ENCODE measurements at regions not wholly inside any gene's neighbourhood (a gene's known extent, or its start where the extent isn't known, plus 50 kb on each side); places are given as distances from the start of the nearest gene placed in this dataset.

GRCh38 chr18:77804382-77804781 lies 554.7 kb downstream of the GALR1 start:
- TF ChIP-seq GATA1 (IDR thresholded peaks at IDR 0.05; ENCODE audit: low read depth, low read length), result no peak
- no peak for TF ChIP-seq POLR2A (IDR thresholded peaks at IDR 0.05; ENCODE audit: low read length)
- DNase-seq, result no peak

- TF ChIP-seq GATA1 (IDR thresholded peaks at IDR 0.05; ENCODE audit: low read depth, low read length) (no peak), POLR2A (IDR thresholded peaks at IDR 0.05; ENCODE audit: low read length) (no peak)
- DNase-seq, result no peak
Observed at GRCh38 chr18:77807650-77808049, 558.0 kb downstream of the GALR1 start.

- DNase-seq, result no peak
- no peak for TF ChIP-seq POLR2A (IDR thresholded peaks at IDR 0.05; ENCODE audit: low read length)
- TF ChIP-seq GATA1 (IDR thresholded peaks at IDR 0.05; ENCODE audit: low read depth, low read length), result no peak
Observed at GRCh38 chr18:77811503-77811902, 561.9 kb downstream of the GALR1 start.

- no peak for DNase-seq
- no peak for TF ChIP-seq POLR2A (IDR thresholded peaks at IDR 0.05; ENCODE audit: low read length)
- TF ChIP-seq GATA1 (IDR thresholded peaks at IDR 0.05; ENCODE audit: low read depth, low read length), result no peak
Observed at GRCh38 chr18:77815666-77816338, 566.2 kb downstream of the GALR1 start.

- no peak for DNase-seq
- TF ChIP-seq GATA1 (IDR thresholded peaks at IDR 0.05; ENCODE audit: low read depth, low read length) (no peak), POLR2A (IDR thresholded peaks at IDR 0.05; ENCODE audit: low read length) (no peak)
Observed at GRCh38 chr18:77818328-77818727, 568.7 kb downstream of the GALR1 start.

GRCh38 chr18:77820472-77820871 lies 570.8 kb downstream of the GALR1 start:
- no peak for DNase-seq
- TF ChIP-seq GATA1 (IDR thresholded peaks at IDR 0.05; ENCODE audit: low read depth, low read length) (no peak), POLR2A (IDR thresholded peaks at IDR 0.05; ENCODE audit: low read length) (no peak)

GRCh38 chr18:77821892-77822291 lies 572.2 kb downstream of the GALR1 start:
- TF ChIP-seq POLR2A (IDR thresholded peaks at IDR 0.05; ENCODE audit: low read length) (no peak), GATA1 (IDR thresholded peaks at IDR 0.05; ENCODE audit: low read depth, low read length) (no peak)

GRCh38 chr18:77822632-77823031 lies 573.0 kb downstream of the GALR1 start:
- no peak for DNase-seq
- no peak for TF ChIP-seq POLR2A (IDR thresholded peaks at IDR 0.05; ENCODE audit: low read length)
- no peak for TF ChIP-seq GATA1 (IDR thresholded peaks at IDR 0.05; ENCODE audit: low read depth, low read length)

More at GRCh38 chr18:77821892-77822291, 572.2 kb downstream of the GALR1 start:
- no peak for DNase-seq

- DNase-seq, result no peak
- no peak for TF ChIP-seq POLR2A (IDR thresholded peaks at IDR 0.05; ENCODE audit: low read length)
- TF ChIP-seq GATA1 (IDR thresholded peaks at IDR 0.05; ENCODE audit: low read depth, low read length), result no peak
Observed at GRCh38 chr18:77833807-77834206, 584.2 kb downstream of the GALR1 start.

GRCh38 chr18:77851802-77852201 lies 602.2 kb downstream of the GALR1 start:
- no peak for TF ChIP-seq GATA1 (IDR thresholded peaks at IDR 0.05; ENCODE audit: low read depth, low read length)
- TF ChIP-seq POLR2A (IDR thresholded peaks at IDR 0.05; ENCODE audit: low read length), result no peak
- no peak for DNase-seq

- no peak for TF ChIP-seq GATA1 (IDR thresholded peaks at IDR 0.05; ENCODE audit: low read depth, low read length)
Observed at GRCh38 chr18:77853859-77854258, 604.2 kb downstream of the GALR1 start.

GRCh38 chr18:77857678-77858655 lies 608.3 kb downstream of the GALR1 start:
- no peak for DNase-seq
- no peak for TF ChIP-seq GATA1 (IDR thresholded peaks at IDR 0.05; ENCODE audit: low read depth, low read length)
- TF ChIP-seq POLR2A (IDR thresholded peaks at IDR 0.05; ENCODE audit: low read length), result no peak

More at GRCh38 chr18:77853859-77854258, 604.2 kb downstream of the GALR1 start:
- no peak for DNase-seq

- TF ChIP-seq POLR2A (IDR thresholded peaks at IDR 0.05; ENCODE audit: low read length) (no peak), GATA1 (IDR thresholded peaks at IDR 0.05; ENCODE audit: low read depth, low read length) (no peak)
- no peak for DNase-seq
Observed at GRCh38 chr18:77859634-77860033, 610.0 kb downstream of the GALR1 start.

- DNase-seq, result no peak
- TF ChIP-seq GATA1 (IDR thresholded peaks at IDR 0.05; ENCODE audit: low read depth, low read length) (no peak), POLR2A (IDR thresholded peaks at IDR 0.05; ENCODE audit: low read length) (no peak)
Observed at GRCh38 chr18:77862066-77862757, 612.6 kb downstream of the GALR1 start.

Measured in erythroblast (primary cell).